Activated T-cell treated with anti-CD3 and anti-CD28 coated beads, Interleukin-2, amount 50 U/mL, for 48 hours (primary cell): ENCODE measurements at regions not wholly inside any gene's neighbourhood (a gene's known extent, or its start where the extent isn't known, plus 50 kb on each side); places are given as distances from the start of the nearest gene placed in this dataset.

Experiments used
- DNase-seq, 2 experiments: peaks; one replicate each; pipeline ENCODE4 v3.0.0-alpha.2; 2020

DNA sequence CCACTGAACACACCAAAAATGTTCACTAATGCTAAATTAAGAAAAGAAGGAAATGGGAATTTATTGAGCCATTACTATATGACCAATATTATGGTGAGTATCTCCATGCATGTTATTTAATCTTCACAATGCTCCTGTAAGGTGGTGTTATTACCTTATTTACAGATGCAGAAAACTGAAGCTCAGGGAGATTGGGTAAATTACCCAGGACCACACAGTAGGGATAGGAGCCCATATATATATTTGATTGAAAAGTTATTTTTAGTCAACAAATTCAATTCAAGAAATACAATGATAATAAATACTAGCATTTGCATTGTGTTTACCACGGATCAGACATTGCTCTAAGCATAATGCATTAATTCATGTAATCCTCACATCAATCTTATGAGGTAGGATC, 202.2 kb upstream of the FBXO11 start:
- no peak for DNase-seq

DNA sequence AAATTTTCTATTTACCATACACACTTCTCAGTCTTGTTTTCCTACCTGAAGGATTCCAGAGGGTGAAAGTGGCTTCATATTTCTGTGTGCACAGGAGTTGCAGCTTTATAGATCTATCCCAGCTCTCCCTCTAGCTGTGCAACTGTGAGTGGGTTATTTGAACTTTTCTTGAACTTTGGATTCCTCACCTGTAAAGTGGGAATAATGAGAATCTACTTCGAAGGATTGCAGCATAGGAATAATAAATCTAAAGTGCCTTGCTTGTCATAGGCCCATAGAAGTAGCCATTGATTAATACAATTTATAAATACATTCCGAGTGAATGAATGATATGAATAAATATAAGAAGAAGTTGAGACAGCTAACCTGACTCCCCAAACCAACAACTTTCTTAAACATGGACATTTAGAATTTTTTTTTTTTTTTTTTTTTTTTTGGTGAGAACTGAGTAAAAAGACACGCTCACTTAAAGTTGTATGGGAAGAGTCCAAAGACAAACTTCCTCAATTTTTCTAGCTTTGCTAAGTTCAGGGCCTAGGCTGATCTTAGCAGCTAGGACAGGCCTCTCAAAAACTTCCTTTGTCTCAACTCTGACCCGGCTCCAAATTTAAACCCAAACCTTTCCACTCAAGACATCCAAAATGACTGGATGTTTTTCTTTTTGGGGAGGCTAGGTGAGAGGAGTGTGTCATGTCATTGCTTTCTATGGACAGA, 203.3 kb upstream of the FBXO11 start:
- no peak for DNase-seq

DNA sequence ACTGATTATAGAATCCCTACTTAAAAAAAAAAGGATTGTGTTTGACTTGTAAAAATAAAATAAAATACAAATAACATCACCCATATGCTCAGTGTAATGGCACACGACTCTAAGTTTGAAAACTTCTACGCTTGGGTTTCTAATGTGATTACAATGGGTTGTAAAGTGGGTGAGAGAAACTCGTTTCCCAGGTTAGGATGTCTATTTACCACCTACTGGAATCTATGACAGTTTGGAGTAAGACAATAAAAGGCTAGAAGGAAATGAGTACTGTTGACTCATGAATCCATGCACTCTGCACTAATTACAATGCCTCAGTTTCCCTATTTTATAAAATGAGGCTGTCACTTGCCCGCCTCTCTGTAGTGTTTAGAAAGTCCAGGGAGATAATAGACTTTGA, 204.0 kb upstream of the FOXN2 start:
- DNase-seq, result no peak

DNA sequence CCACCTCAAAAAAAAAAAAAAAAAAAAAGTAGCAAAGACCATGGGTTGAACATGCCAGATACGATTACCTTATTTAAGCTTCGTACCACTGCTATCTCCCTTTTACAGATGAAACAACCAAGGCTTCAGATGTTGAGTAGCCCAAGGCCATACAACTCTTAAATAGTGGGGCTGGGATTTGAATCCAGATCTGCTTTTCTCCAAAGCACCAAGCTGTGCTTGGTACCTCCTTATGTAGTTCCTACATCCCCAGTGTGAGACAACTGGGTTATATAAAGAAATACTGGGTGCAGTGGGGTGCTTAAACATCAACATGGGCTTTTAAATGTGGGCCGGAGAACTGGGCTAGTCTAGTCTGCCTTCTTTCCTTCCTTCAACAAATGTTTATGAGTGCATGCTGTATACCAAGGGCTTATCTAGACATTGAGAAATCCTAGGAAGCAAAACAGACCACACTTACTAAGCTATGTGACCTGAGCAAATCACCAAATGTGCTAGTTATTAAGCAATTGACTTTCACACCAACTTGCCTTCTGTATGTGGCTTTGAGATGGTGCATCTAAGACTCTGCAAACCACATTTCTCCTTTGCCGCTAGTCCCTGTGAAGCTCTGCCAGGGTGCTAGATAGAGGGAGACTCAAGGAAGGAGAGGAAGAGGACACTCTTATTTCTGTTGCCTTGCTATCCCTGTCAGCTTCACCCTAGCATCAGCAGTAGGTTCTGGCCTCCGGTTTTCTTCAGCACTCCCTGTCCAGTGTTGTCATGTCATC, 201.4 kb upstream of the FOXN2 start:
- DNase-seq, result no peak

DNA sequence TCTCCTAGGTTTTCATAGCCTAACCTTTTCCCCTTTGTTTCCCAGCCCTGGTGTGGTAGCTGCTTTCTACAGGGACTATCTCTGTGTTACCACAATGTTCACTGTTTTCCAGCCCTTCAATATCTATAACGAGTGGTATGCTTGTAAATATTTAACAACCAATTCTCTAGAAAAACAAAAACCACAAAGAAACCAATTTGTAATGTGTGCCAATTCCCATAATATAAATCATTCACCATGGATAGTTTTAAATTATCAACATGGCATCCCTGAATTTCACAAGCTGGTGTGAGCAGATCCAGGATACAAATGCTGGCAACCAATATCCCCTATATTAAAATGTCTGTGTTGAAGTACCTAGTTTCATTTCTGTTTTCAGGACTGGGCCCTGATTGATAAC, 200.7 kb upstream of the FOXN2 start:
- DNase-seq, result no peak

DNA sequence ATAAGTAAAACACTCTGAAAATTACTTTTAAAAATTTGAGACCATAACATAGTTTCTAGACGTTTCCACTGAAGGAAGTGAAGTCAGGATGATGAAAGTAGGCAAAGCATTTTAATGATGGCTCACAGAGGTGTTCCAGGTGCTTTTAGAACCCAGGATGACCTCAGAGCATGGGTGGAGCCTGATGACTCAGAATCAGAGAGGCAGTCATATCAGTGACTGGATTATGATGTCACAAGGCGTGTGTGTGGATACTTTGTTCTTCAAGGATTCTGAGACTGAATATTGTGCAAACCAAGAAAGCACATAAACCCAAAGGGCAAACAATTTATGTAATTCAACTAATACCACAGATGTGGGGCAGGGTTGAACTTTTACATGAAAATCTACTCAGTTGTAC, 200.2 kb upstream of the FOXN2 start:
- peak; percentile 60 to 70 for DNase-seq

DNA sequence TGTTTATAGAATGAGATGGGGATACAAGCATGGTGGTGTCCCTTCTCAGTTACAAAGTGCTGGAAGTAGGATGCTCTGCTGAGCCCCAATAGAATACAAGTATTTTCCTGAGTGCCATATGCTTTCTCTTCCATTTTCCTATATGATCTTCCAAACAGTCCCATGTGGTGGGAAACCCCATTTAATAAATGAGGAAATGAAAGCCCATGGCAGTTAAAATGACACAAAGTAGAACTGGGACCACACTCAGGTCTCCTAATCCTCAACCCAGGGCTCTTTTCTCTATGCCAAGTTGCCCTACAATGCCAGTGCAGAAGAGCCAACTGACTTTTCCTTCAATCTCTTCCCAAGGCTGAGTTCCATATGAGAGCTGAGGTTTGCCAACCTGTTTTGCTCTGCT, 198.0 kb upstream of the FOXN2 start:
- no peak for DNase-seq

DNA sequence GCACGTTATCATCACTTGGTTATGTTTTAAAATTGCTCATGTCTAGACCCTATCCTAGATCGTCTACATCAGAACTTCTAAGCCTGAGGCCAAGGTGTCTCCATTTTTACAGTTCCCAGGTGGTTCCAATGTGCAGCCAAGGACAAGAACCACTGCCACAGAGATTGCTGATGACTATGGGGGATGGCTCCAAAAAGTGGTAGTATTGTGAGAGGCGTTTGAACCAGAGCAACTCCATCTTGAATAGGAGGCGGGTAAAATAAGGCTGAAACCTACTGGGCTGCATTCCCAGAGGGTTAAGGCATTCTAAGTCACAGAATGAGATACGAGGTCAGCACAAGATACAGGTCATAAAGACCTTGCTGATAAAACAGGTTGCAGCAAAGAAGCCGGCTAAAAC, 195.6 kb upstream of the FOXN2 start:
- no peak for DNase-seq

DNA sequence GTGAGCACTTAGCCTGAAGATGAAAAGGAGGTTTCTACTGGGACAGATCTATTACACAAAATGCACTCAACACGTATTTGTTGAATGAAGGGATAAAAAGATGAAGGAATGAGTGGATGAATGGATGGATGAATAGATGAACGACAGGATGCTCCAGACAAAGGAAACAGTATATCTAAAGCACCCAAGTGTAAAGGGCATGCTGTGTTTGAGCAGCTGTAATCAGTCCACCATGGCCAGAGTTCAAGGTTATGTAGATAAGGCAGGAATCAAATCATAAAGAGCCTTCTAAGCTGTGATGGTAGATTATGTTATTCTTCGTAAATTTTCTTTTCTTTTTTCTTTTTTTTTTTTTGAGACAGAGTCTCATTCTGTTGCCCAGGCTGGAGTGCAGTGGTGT, 194.4 kb upstream of the FOXN2 start:
- no peak for DNase-seq

DNA sequence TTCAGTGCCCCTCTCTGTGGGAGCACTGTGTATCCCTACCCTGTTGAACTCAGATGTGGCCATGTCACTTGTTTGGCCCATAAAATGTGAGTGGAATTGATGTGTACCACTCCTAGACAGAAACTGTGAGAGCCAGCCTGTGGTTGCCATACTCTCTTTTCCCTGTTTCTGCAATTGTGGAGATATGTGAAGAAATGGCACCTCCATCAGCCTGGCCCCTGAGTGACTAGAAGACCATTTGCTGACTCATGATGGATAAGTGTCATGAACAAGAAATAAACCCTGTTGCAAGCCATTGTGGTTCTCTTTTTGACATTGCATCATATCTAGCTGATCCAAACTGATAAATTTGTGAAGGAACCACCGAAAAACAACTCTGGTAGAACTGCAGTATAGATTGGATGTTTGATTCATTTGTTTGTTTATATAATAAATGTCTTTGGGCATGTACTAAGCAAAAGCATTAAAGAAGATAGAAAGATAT, 193.7 kb upstream of the FOXN2 start:
- DNase-seq, result no peak

DNA sequence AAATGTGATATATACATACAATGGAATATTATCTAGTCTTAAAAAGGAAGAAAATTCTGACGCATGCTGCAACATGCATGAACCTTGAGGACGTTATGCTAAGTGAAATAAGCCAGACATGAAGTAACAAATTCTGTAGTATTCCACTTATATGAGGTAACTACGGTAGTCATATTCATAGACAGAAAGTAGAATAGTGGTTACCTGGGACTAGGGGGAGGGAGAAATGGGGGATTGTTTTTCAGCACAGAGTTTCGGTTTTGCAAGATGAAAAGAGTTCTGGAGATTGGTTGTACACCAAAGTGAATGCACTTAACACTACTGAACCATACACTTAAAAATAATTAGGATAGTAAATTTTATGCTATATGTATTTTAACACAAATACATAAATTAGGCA, 192.3 kb upstream of the FOXN2 start:
- DNase-seq, result no peak

DNA sequence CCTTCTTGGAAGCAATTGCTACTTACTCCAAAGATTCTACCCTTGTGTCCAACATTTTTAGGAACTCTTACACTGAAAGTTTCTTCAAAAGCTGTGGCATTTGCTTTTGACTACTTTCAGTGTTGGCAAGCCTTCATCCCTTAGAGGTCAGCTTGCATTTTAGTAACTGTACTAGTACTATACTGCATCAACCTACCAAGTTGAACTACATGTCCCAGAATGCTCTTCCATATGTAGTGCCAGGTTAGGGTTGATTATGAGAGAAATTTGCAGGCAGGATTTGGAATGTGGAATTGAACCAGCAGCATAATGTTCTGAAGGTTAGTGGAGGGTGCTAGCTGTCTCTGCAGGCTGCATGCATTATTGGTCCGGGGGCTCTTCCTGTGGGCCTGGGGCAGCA, 189.9 kb upstream of the FOXN2 start:
- no peak for DNase-seq

DNA sequence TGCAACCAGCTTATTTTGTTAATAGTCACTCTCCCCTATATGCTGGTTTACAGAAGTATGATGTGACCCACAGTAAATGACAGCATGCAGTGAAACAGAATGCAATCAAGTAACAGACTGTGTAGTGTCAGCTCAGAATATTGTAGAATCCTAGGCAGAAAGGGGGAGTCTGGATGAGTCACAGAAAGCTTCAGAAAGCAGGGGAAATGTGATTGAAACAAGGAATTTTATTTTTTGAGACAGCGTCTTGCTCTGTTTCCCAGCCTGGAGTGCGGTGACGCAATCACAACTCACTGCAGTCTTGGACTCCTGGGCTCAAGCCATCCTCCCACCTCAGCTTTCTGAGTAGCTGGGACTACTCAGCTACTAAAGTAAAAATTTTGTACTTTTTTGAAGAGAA, 188.3 kb upstream of the FOXN2 start:
- no peak for DNase-seq

DNA sequence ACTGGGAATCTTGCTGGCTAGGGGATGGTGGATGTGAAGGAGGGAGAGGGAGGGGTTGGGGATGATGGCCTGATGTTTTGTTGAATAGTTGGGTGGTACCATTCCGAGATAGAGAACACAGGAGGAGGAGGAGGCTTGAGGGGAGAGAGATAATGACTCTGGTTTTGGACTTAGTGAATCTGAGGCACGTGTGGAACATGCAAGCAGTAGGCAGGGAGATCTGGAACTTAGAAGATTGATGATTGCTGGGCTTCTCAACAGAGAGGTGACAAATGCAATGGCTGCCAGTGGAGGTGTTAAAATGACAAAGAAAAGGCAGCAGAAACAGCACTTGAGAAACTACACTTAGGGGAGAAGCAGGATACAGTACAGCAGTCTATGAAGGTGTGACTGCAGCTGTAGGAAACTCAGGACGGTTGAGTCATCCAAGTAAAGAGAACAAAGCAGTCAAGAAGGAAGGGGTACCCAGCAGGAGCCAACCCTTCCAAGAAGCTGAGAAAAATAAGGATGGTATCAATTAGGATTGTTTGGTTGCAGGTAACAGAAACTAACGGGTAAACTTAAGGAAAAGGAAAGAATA, 186.8 kb upstream of the FOXN2 start:
- no peak for DNase-seq

DNA sequence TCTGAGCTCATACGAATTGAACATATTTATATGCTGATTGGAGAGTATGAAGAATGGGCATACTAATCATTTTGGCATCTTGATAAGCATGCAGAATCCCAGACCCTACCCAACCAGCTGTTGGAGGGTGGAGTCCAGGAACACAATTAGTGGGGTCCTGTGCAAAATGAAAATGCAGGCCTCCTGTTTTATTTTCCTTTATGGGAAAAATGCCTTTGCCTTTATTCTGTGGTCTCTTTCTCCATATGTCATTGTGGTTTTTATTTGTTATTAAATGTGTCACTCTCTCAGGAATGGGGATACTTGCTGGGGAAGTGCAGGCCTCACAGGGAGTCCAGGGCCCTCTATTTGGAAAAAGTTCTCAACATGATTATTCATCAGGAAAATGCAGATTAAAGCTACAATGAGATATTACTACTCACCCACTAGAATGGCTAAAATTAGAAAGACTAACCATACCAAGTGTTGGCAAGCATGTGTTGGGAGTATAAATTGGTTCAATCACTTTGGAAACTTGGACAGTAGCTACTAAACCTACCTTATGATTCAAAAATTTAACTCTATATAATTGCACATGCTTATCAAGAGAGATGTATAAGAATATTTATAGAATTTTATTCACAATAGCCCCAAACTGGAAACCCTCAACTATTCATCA, 185.1 kb upstream of the FOXN2 start:
- no peak for DNase-seq

DNA sequence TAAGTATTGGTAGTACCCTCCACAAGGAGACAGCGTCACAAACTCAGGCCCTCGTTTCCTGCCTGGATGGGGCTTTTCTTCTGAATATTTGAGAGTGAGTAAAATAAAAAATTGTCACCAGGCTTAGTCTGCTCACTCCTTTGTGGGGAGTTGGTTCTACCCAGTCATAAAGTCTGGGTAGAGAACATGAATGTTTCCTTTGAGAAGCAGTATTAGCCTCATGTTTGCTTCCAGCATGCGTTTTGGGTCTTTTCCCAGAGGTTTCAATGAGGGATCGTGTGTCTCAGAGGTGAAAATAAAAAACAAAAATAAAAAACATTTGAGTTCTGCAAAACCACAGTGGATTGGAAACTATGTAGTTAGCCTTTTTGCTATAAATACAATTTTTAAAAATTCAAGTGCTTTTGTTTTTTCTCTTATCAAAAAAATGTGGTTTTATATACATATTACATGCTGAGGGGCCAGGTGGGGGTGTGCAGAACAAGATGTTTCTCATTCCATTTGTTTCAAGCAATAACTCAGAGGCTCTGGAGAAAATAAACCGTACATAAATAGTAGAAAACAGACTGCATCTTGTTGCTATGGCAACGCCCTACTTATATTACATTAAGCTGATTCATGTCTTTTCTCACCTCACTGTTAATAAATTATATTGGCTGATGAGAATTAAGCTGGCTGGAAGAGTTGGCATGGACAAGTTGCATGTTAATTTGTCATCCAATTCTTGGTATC, 182.8 kb upstream of the FOXN2 start:
- DNase-seq, result no peak

DNA sequence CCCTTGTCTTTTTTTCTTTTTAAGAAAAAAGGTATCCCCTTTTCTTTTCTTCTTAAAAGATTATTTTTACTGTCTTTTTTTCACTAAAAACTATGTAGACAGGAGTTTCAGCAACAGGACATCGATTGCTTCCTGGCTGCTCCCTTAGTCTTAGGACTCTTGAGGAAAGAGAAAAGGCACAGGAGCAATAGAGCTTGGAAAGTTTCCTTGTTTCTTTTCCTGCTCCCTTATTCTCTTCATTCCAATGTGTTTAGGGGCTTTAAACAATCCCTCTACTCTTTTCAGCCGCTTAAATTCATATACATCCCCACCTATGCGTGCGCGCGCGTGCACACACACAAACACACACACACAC, 182.2 kb upstream of the FOXN2 start:
- DNase-seq, result no peak

DNA sequence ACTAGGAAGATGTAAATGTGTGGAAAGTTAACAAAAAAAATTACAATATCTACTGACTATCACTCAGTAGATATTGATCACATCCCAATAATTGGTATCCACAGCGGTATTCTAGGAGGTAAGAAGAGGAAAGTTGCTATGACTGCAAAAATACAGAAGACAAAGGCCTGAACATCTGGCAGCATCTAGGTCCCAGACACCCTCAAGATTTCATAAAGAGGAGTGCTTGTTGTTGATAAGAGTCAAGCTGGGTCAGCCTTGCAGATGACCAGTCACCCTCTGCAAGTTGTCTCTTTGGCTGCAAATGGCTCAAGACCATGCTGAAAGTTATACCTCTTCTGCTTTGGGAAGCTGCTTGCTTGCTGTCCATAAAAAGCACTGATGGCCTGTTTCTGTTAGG, 179.8 kb upstream of the FOXN2 start:
- no peak for DNase-seq

DNA sequence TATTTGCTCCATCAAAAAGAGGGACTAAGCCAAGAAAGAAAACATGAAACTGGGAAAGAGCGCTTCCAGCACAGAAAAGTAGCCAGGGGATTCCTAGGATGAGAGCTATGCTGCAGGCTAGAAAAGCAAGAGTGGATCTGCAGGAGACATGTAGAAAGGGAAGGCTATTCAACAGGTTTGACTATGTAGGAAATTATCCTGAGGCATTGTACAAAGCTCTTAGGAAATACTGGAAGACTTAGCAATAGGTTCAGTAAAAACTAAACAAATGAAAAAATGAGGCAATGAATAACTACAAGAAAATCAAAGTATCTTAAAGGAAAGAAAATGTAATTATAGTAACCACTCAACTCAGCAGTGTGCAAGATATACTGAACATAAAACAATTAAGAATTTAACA, 178.7 kb upstream of the FOXN2 start:
- no peak for DNase-seq

DNA sequence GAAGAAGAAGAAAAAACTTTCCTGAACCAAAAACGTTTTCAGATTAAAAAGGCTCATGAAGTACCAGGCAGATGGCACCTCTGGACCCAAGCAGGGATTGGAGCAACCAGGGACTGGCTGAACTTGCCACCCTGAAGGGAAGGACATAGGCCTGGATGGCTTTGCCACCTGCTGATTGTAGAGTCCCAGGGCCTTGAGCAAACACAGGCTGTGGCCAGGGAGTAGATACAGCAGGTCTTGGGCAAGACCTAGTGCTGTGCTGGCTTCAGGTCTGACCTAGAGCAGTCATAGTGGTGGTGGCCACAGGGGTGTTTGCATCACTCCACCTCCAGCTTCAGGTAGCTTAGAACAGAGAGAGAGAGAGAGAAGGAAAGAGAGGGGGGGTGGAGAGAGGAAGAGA, 176.7 kb upstream of the FOXN2 start:
- DNase-seq, result no peak

DNA sequence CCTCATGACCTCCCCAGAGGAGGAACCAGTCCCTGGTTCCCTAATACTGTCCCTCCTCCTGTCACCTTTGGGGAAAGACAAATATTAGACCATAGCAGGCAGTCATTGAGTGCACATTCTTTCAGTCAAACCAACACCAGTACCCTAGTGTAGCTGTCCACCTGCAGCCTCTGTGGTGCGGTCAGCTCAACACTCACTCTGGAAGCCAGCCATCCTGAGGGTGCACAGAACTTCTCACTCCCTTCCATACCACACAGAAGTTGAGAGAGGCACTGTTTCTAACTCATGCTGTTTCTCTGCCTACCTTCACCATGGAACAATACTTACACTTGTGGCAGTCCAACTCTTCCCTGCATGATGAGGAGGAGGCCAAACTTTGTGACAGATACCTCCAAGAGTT, 175.6 kb upstream of the FOXN2 start:
- no peak for DNase-seq

DNA sequence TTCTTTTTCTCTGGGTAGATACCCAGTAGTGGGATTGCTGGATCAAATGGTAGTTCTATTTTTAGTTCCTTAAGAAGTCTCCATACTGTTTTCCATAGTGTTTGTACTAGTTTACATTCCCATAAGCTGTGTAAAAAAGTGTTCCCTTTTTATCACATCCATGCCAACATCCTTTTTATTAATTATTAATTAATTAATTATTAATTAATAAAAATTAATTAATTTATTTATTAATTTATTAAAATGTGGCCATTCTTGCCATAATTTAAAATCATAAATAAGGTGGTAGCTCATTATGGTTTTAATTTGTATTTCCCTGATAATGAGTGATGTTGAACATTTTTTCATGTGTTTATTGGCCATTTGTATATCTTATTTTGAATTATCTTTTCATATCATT, 173.9 kb upstream of the FOXN2 start:
- DNase-seq, result no peak

DNA sequence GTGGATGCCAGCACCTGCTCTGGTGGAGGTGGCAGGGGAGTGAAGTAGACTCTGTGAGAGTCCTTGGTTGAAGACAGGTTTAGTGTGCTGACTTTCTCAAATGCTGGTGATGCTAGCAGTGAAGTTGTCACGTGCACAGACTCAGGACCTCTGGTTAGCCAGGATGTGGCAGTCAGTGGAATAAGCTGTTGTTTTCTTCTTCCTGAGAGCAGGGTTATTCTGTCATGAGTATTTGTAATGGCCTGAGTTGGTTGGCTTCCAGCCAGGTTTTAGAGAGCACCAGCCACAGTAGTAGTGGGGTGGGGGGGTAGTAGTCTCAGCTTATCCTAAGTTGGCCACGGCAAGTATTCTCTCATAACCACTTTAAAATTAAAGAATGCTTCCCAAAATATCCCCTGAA, 169.7 kb upstream of the FOXN2 start:
- DNase-seq, result no peak
